BLaER1 treated with 17β-estradiol and CSF1 and Interleukin-3, amounts not matched to agents 10 nM and 100 nM (cell line): ENCODE measurements at regions not wholly inside any gene's neighbourhood (a gene's known extent, or its start where the extent isn't known, plus 50 kb on each side); places are given as distances from the start of the nearest gene placed in this dataset.

Experiments
- H3K27ac ChIP-seq, 11 experiments: shearing (Covaris generic); formaldehyde crosslinking; 2 replicates each; pipeline ENCODE4 v1.8.1; 2022
- H3K27me3 ChIP-seq, 11 experiments: shearing (Covaris generic); formaldehyde crosslinking; 2 replicates each; pipeline ENCODE4 v1.8.1; 2022
- H3K36me3 ChIP-seq, 11 experiments: shearing (Covaris generic); formaldehyde crosslinking; 2 replicates each; pipeline ENCODE4 v1.8.1; 2022
- H3K4me1 ChIP-seq, 10 experiments: shearing (Covaris generic); formaldehyde crosslinking; 2 replicates each; pipeline ENCODE4 v1.8.1; 2022
- H3K4me2 ChIP-seq, 11 experiments: shearing (Covaris generic); formaldehyde crosslinking; 2 replicates each; pipeline ENCODE4 v1.8.1; 2022
- H3K4me3 ChIP-seq, 10 experiments: shearing (Covaris generic); formaldehyde crosslinking; 2 replicates each; pipeline ENCODE4 v1.8.1; 2022
- H3K9ac ChIP-seq, 11 experiments: shearing (Covaris generic); formaldehyde crosslinking; 2 replicates each; pipeline ENCODE4 v1.8.1; 2022
- H3K9me3 ChIP-seq, 11 experiments: shearing (Covaris generic); formaldehyde crosslinking; replicated peaks in 1 of 11; 2 replicates each; pipeline ENCODE4 v1.8.1; 2022
- H4K20me1 ChIP-seq, 11 experiments: shearing (Covaris generic); formaldehyde crosslinking; 2 replicates each; pipeline ENCODE4 v1.8.1; 2022
- Cebpa-rat ChIP-seq, 11 experiments: shearing (Covaris generic); IDR thresholded peaks; 2 replicates each; pipeline ENCODE4 v1.8.1; 2022

- Histone ChIP-seq H4K20me1 (no peaks in the 10 kb centered on the region), H3K4me3 (no peak overlapping the region), H3K4me2 (peak overlapping the region in 3 of 11 experiments; percentile 8 to 31 (median 27); a peak in 4 of 22 replicates), H3K27me3 (no peaks in the 10 kb centered on the region), H3K9ac (no peak overlapping the region), H3K27ac (no peak overlapping the region), H3K4me1 (peaks cover 0 to 8% (median 0%) of the 10 kb centered on the region in 10 experiments; a peak in 4 of 20 replicates), H3K9me3 (no peaks in the 10 kb centered on the region), H3K36me3 (no peaks in the 10 kb centered on the region)
- no peak for TF ChIP-seq Cebpa-rat (IDR thresholded peaks at IDR 0.05)
Measured at GRCh38 chr1:58836408-58836807, 52.6 kb upstream of the JUN start.

GRCh38 chr1:58837886-58838285 is 54.0 kb upstream of the JUN start:
- Histone ChIP-seq H3K27me3 (no peaks in the 10 kb centered on the region), H3K9ac (no peak overlapping the region), H3K4me1 (peaks cover 0 to 15% (median 0%) of the 10 kb centered on the region in 10 experiments; a peak in 6 of 20 replicates), H3K27ac (no peak overlapping the region), H3K9me3 (no peaks in the 10 kb centered on the region), H3K4me2 (no peak overlapping the region), H4K20me1 (no peaks in the 10 kb centered on the region), H3K36me3 (no peaks in the 10 kb centered on the region), H3K4me3 (no peak overlapping the region)
- TF ChIP-seq Cebpa-rat (IDR thresholded peaks at IDR 0.05), result no peak

- Histone ChIP-seq H3K36me3 (no peaks in the 10 kb centered on the region), H4K20me1 (no peaks in the 10 kb centered on the region), H3K9ac (no peak overlapping the region), H3K9me3 (no peaks in the 10 kb centered on the region), H3K27me3 (no peaks in the 10 kb centered on the region), H3K4me1 (peaks cover 0 to 15% (median 0%) of the 10 kb centered on the region in 10 experiments; a peak in 6 of 20 replicates), H3K4me3 (no peak overlapping the region), H3K4me2 (no peak overlapping the region), H3K27ac (no peak overlapping the region)
- no peak for TF ChIP-seq Cebpa-rat (IDR thresholded peaks at IDR 0.05)
Measured at GRCh38 chr1:58839147-58839795, 55.4 kb upstream of the JUN start.

- Histone ChIP-seq H3K9ac (no peak overlapping the region), H3K4me1 (peaks cover 0 to 15% (median 0%) of the 10 kb centered on the region in 10 experiments; a peak in 6 of 20 replicates), H3K36me3 (no peaks in the 10 kb centered on the region), H3K27me3 (no peaks in the 10 kb centered on the region), H3K4me3 (no peak overlapping the region), H3K9me3 (no peaks in the 10 kb centered on the region), H4K20me1 (no peaks in the 10 kb centered on the region), H3K27ac (no peak overlapping the region), H3K4me2 (no peak overlapping the region)
- no peak for TF ChIP-seq Cebpa-rat (IDR thresholded peaks at IDR 0.05)
Measured at GRCh38 chr1:58839846-58840835, 56.3 kb upstream of the JUN start.

GRCh38 chr1:58841455-58841854 is 57.6 kb upstream of the JUN start:
- Histone ChIP-seq H3K27me3 (no peaks in the 10 kb centered on the region), H3K9me3 (no peaks in the 10 kb centered on the region), H3K36me3 (no peaks in the 10 kb centered on the region), H3K4me2 (peak overlapping the region in 2 of 11 experiments; percentile 25; a peak in 3 of 22 replicates), H3K4me1 (peaks cover 0 to 21% (median 0%) of the 10 kb centered on the region in 10 experiments; a peak in 6 of 20 replicates), H3K9ac (no peak overlapping the region), H3K27ac (no peak overlapping the region), H3K4me3 (no peak overlapping the region), H4K20me1 (no peaks in the 10 kb centered on the region)
- TF ChIP-seq Cebpa-rat (IDR thresholded peaks at IDR 0.05), result no peak

GRCh38 chr1:58842941-58843340 is 59.1 kb upstream of the JUN start:
- H4K20me1 ChIP-seq, result no peaks in the 10 kb centered on the region
- H3K27ac ChIP-seq, result no peak overlapping the region
- TF ChIP-seq Cebpa-rat (IDR thresholded peaks at IDR 0.05), result no peak
- no peak overlapping the region for H3K9ac ChIP-seq
- no peaks in the 10 kb centered on the region for H3K9me3 ChIP-seq
- H3K4me3 ChIP-seq, result no peak overlapping the region
- no peaks in the 10 kb centered on the region for H3K27me3 ChIP-seq
- no peaks in the 10 kb centered on the region for H3K36me3 ChIP-seq
- peaks cover 0 to 20% (median 0%) of the 10 kb centered on the region in 10 experiments; a peak in 3 of 20 replicates for H3K4me1 ChIP-seq
- no peak overlapping the region for H3K4me2 ChIP-seq

GRCh38 chr1:58844176-58844575 is 60.3 kb upstream of the JUN start:
- H3K9ac ChIP-seq, result no peak overlapping the region
- H3K36me3 ChIP-seq, result no peaks in the 10 kb centered on the region
- H3K4me2 ChIP-seq, result no peak overlapping the region
- H4K20me1 ChIP-seq, result no peaks in the 10 kb centered on the region
- no peaks in the 10 kb centered on the region for H3K27me3 ChIP-seq
- no peak overlapping the region for H3K27ac ChIP-seq
- no peak for TF ChIP-seq Cebpa-rat (IDR thresholded peaks at IDR 0.05)
- no peak overlapping the region for H3K4me3 ChIP-seq
- H3K9me3 ChIP-seq, result no peaks in the 10 kb centered on the region
- peaks cover 0 to 29% (median 0%) of the 10 kb centered on the region in 10 experiments; a peak in 5 of 20 replicates for H3K4me1 ChIP-seq

- peak overlapping the region in 2 of 11 experiments; percentile 12 to 31; a peak in 3 of 22 replicates for H3K4me2 ChIP-seq
- no peak for TF ChIP-seq Cebpa-rat (IDR thresholded peaks at IDR 0.05)
- peaks cover 0 to 31% (median 0%) of the 10 kb centered on the region in 10 experiments; a peak in 5 of 20 replicates for H3K4me1 ChIP-seq
- H3K36me3 ChIP-seq, result no peaks in the 10 kb centered on the region
- H3K27ac ChIP-seq, result no peak overlapping the region
- no peaks in the 10 kb centered on the region for H3K27me3 ChIP-seq
- no peaks in the 10 kb centered on the region for H3K9me3 ChIP-seq
- no peak overlapping the region for H3K4me3 ChIP-seq
- H3K9ac ChIP-seq, result no peak overlapping the region
- H4K20me1 ChIP-seq, result no peaks in the 10 kb centered on the region
Measured at GRCh38 chr1:58845942-58846341, 62.1 kb upstream of the JUN start.

GRCh38 chr1:58848818-58849411 is 65.1 kb upstream of the JUN start:
- Histone ChIP-seq H3K9ac (no peak overlapping the region), H3K27me3 (no peaks in the 10 kb centered on the region), H3K9me3 (no peaks in the 10 kb centered on the region), H4K20me1 (no peaks in the 10 kb centered on the region), H3K4me3 (no peak overlapping the region), H3K4me2 (peak overlapping the region in 1 of 11 experiments; percentile 6; a peak in 2 of 22 replicates), H3K36me3 (no peaks in the 10 kb centered on the region), H3K27ac (no peak overlapping the region), H3K4me1 (peaks cover 0 to 22% (median 0%) of the 10 kb centered on the region in 10 experiments; a peak in 5 of 20 replicates)
- TF ChIP-seq Cebpa-rat (IDR thresholded peaks at IDR 0.05), result no peak
